Activated CD4-positive, alpha-beta T cell treated with anti-CD3 and anti-CD28 coated beads for 48 hours (primary cell): ENCODE measurements at regions not wholly inside any gene's neighbourhood (a gene's known extent, or its start where the extent isn't known, plus 50 kb on each side); places are given as distances from the start of the nearest gene placed in this dataset.

Experiments used
- DNase-seq: peaks from one replicate; pipeline ENCODE4 v3.0.0-alpha.2; 2020

DNA sequence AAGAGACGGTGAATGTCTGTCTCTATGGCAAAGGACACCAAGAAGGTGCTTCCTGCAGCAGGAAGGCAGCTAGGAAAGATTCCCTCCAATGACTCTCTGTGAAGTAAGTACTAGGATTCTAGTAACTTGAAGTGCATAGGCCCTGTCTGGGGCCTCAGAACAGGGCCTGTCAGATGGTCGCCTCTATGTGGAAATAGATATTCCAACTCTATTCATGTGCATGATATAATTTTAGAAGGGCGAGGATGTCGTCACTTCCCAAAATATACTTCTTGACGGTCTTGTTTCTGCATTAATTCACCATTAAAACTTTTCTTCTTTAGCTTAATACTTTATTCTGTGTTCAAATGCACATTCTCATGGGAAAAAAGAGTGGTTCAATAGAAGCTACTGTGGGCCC, 167.0 kb downstream of the TLE3 start:
- DNase-seq, result no peak

DNA sequence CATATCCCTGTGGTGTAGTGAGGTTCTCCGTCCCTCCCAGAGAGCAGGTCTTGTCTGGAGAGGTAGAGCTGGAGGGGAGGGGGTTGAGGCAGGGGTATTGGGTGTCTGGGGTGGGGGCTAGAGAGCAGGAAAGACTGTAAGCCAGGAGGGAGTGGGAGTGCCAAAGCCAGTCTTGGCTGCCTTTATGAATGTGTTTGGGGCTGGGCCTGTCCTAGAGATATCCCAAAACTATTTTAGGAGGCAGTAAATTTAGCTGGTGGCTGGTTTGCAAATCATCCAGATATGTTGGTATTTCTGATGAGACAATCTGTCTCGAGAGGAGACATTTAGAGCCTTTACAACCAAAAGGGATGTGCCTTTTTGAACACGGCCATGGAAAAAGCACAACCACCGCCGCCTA, 166.6 kb downstream of the TLE3 start:
- DNase-seq, result no peak

DNA sequence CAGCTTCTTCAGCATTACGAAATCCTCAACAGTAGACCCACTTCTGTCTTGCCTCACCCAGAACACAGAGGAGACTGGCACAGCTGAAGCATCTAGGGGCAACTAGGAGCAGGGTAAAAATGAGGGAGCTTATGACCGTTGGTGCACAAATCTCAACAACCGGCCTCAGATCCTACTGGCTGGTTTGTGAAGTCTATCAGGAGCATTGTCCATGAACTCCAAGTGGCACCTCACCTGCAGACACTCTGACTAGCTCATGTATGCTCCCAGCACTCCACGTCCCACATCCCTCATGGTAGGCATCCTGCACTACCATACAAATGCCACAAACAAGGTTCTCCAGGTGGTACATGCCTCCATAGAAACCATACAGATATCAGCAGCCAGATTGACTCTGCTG, 163.1 kb downstream of the TLE3 start:
- no peak for DNase-seq

DNA sequence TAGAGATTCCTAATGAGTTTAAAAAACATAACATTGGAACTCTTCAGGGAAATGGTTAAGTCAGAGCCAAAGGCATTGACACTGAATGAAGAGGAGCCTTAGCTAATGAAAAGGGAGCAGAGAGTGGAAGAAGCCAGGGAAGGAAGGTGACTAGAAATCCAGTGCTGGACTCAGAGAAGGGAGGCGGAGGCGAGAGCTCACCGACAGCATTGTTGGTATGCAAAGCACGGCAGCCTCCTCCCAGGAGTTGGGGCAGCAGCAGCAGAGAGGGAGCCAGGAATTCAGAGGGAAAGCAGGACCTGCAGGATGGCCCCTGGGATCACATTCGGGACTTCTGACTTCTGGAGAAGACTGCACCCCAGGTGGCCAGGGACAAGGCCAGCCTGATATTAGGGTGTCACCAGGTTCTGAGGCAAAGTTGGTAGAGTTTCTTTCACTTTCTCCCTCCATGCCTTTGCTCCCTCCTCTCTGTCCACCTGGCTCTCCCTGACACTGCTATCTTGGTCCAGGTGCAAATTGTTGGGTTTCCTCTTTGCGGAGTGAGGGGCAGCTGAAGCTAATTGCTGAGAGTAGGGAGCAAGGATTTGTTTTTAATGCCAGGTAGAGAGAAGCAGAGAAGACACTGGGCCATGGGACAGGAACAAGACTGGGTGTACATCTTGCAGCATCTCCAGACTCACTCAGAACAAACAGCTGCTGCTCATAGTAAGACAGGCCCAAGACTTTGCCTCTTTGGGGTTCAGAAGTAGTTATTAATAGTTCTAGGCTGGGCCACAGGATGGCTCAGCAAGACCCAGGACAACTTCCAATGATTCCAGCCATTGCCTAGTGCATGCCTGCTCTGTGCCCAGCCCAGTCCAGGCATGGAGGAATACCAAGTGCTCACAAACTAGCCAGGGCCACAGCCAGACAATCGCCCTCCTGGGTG, 157.9 kb downstream of the TLE3 start:
- no peak for DNase-seq

DNA sequence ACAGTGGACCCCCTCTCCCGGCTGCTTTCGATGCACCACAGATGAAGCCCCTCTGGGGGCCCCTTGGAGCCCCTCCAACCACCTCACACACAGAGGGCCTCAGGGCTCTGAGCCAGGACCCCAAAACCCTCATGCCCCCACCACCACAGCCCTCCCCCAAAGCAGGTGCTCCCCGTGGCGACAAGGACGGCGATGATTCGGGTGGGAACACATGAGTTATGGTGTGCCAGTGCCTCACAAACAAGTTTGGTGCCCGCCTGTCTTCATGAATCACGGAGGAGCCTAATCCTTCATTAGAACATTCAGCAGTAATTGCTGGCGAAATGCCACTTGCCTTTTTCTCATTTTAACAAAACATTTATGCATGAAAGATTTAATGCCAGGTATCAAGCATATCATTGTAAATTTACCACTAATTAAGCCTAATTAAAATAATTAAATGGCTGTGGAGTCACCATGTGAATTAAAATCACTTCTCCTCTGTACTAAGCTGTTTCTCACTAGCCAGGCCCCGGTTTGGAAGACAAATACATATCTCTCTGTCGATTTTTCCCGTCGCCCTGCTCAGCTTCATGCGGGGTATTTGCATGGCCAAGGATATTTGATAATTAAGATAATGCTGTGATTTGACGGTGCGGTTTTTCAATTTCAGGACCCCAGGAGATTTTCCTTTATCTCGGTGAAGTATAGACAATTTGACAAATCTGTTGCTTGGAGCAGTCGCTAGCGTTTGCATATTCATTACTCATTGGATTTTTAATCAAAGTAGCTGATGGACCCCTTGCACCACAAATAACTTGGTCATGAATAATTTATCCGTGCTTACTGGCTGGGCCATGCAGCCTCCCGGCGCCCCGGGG, 157.0 kb downstream of the TLE3 start:
- DNase-seq, result no peak

DNA sequence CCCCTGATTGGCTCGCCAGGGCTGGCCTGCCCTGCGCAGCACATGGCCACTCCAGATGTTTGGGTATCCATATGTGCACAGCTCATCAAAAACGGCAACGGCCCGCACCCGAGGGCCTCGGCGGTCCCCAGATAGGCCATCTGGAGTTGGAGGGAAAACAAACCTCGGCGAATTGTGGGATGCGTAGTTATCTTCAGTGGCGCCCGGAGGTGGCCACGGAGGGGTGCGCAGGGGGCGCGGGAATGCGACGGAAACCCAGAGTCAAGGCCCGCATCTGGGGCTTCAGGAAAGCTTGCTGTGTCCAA, 156.5 kb downstream of the TLE3 start:
- no peak for DNase-seq

DNA sequence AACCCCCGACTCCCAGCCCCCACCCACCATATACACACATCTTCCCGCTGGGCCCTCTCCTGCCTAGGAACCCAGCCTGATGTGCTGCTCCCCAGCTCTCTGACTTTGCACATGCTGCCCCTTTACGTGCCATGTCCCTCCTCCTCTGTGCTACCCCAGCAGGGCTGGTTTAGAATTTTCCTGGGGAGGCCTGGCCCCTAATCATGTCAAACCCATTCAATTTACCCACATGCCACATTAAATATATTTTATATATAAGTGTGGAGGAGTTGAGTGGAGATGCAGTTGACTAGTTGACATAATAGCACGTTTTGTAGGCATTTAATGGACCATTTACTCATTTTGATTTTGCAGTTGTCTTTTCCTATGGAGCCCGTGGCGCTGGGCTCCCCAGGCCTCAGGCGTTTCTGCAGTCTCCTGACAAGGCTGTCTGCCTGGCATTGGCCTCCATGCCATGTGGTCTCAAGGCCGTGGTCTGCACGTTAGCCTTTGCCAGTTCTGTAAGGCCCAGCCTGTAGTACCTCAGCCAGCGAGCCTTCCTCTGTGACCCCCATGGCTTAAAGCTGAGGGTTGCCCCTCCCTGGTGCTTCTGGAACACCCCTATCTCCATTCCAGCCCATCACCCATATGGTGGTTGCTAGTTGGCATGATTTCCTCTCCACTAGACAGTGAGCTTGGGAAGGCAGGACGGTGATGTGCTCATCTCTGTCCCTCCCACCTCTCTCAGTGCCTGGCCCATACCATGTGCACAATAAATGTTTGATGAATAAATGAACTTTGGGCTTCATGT, 155.8 kb downstream of the TLE3 start:
- no peak for DNase-seq

DNA sequence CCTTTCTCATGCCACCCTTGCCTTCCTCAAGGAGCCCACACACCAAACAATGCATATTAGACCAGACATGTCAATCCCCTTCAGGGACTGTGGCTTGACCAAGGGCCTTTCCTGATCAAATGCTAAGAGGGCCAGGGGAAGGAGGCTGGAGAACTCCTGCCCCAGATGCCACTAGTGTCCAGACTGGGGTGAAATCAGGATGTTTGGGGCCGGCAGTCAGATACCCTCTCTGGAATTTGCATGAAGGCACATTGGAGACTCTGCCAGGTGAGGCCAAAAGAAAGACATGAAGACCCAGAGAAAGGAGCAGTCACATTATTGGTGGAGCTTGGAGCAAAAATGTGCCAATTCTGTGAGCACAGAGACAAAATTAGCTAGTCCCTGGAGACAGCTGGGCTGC, 154.1 kb downstream of the TLE3 start:
- DNase-seq, result no peak

DNA sequence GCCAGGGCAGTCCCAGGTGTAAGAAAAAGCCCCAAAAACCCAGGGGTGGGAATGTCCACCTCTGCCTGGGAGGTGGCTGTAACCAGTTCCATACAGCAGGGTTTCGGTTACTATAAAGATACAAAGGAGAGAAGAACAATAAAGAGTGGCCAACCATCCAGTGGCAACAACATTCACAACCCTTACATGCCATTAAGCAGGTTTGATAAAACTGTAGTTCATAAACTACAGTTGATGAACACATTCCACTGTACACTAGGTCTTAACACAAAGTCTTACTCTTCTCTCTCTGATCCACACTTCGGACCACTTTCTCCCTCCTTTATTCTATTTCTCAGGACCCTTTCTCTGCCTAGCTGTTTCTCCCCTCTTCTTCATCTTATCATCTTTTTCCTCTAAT, 152.0 kb downstream of the TLE3 start:
- no peak for DNase-seq

DNA sequence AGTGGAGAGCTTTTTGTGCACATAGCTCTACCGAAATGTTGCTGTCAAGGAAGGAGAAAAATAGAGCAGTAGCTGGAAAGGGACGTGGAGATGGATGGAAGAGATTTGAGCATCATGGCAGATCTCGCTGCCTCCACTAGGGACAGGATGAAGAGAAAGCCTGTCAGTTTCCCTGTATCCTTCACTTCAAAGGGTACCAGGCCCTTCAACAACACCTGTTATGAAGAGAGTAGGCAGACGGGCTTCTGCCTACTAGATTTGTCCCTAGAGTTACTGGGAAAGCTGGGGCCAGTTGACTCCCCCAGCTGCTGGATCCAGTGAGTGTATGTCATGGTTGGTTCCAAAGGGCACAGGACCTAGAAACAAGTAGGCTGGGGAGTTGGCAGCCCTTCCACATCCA, 150.8 kb downstream of the TLE3 start:
- no peak for DNase-seq

DNA sequence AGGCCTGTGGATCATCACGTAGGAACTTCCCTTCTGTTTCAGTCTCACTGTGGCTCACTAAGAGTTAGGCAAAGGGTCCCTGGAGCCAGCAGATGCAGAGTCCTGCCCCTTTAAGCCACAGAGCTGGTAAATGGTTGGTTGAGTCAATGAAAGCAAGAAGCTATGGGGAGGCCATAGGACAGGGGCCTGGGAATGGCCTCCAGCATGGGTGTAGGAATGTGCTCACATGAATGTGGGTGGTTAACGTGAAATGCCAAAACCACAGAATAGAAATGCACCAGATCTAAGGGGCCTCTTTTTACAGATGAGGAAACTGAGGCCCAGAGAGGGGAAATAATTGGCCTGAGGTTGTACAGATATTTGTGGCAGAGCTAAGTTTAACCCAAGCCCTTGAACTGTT, 150.3 kb downstream of the TLE3 start:
- DNase-seq, result no peak

DNA sequence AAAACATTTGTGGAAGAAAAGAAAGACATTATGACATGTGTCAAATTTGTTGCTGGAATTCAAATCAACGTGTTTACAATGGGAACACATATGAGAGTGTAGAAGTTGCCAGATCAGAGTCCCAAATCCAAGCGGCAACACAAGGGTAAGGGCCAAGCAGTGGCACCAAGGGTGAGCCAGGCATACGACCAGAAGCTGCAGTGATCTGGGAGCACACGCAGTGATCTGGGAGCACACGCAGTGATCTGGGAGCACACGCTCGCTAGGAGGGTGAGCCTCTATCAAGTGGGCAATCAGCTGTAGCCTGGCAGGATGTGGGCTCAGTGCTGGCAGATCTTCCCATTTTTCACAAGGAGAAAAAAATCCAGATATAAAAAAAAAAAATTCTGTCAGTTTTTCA, 148.2 kb downstream of the TLE3 start:
- no peak for DNase-seq

DNA sequence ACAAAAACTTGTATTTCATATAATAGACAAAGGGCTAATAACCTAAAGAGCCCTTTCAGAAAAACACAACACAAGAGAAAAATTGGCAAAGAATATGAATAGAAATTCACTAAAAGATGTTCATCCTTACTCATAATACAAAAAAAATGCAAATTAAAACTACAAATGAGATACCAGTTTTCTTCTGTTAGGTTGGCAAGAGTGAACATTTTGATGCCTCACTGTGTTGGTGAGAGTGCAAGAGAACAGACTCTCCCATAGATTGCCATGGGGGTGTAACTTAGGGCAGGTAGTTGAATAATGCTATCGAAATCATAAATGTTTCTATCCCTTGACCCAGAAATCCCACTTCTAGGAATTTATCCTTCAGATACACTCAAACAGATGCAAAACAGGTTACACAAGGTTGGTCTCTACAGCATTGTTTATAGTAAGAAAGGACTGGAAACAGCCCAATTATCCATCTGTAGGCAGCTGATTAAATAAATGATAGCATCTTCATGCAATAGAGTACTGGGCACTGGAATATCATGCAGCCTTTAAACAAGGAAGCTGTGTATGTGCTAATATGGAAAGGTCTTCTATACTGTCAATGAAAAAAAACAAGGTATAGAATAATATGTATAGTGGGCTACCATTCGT, 146.3 kb downstream of the TLE3 start:
- no peak for DNase-seq

DNA sequence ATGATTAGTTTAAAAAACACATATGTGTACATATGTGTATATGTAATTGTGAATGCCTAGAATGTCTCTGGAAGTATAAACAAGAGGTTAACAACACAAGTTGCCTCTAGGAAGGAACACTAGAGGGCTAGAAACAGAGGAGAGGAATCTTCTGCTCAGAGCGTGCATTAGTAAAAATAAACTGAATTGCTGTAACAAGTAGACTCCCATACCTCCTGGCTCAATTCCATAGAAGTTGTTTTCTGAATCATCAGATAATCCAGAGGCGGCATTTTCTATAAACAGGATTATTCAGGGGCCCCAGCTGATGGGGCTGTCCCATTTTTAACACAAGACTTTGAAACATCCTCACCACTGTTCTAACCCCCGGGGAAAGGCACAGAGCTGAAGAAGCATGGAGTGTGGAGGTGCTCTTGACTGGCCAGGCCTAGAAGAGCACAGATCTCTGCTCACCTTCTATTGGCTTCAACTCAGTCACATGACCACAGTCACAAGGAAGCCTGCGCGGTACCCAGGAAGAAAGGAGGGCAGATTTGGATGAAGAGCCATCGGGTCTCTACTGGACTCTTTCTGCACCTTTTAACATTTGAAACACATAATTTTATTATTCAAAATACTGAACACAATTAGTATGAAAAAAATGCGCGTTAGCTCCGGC, 145.7 kb downstream of the TLE3 start:
- DNase-seq, result no peak

DNA sequence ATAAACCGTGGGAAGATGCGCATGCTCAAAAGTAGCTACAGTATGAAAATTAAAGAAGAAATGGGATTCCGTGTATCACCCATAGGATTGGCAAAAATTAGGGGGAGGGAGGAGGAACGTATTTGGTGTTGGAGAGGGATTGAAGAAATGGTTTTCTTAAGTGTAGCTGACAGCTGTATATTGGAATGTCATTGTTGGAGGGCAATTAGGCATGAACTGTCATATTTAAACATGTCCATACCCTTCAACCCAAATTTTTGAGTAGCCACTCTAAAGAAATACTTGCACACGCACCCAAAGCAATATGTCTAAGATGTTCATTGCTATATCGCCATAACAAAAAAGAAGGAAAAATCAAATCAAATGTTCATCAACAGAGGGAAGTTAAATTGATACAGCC, 144.7 kb downstream of the TLE3 start:
- DNase-seq, result no peak

DNA sequence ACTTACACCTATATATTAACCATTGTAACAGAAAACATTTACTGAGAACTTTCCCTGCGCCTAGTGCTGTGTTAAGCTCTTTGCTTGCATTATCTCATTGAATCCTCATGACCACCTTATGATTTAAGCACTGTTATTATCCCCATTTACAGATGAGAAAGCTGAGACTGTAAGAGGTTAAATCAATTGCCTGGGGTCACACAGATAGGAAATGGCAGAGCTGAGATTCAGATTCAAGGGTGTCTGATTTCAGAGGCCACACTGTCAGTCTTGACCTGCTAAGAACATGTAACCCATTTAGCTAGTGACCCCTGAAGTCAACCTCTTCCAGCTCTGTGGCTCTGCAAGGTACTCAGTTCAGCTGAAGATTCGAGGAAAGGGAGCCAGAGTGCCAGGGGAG, 143.9 kb downstream of the TLE3 start:
- DNase-seq, result no peak

DNA sequence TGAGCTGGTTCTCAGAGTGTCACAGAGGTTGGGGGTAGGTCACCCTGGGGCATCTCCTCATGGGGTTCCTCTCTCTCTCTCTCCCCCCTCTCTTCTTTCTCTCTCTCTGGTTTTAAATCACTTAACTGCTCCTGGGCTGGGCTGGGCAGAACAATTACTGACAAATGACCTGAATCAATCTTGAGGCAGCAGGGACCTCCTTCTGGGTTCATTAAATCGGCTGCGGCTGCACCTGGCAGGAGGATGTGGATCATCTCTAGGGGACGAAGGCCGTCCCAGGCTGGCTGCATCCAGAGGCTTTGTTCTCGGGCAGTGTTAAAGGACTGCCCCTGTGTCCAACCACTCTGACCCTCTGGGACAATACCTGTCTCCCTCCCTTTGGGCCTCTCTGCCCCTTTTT, 143.1 kb downstream of the TLE3 start:
- no peak for DNase-seq

DNA sequence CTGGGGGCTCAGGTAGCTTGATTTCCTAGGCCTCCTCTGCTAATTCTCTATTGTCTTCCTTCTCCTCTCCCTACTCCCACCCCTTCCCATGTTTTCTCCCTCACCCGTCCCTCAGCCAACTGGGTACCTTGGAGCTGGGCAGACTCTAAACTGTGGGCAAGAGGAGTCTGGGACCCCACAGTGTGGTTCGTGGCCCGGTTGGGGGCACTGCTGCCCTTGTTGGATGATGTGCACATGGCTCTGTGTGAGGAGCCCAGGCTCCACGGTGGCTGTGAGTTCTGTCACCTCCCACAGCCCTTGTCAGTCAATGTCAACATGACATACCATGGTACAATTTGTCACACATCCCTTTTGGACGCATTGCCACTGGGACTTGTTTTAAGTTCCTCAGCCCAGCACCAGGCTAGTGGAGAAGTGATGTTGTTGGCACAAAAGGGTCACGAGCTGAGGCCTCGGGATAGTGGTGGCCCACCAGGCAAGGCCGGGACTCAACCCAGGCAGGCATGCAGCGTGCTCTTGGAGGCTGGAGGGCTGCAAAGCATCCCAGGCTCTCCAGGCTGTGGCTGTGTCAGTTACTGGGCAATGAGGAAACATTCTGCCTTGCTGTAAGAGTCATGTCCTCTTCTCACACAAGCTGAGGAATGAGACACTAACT, 142.3 kb downstream of the TLE3 start:
- no peak for DNase-seq

DNA sequence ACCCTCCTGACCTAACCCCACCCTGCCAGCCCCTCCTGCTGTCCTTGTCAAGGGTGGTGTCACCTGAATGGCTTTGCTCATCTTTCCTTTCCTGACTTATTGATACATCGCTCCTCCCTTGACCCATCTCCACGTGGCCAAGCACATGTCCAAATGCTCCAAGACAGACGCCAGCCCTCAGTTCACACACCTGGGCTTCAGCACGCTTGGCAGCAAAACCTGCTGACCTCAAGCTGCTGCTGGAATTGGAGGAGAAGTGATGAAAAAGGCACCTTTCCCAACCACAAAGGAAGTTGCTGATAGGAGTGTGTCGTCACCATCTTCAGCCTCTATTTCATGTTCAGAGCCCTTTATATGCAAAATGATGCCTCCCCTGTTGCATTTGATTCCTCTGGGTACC, 141.3 kb downstream of the TLE3 start:
- no peak for DNase-seq

DNA sequence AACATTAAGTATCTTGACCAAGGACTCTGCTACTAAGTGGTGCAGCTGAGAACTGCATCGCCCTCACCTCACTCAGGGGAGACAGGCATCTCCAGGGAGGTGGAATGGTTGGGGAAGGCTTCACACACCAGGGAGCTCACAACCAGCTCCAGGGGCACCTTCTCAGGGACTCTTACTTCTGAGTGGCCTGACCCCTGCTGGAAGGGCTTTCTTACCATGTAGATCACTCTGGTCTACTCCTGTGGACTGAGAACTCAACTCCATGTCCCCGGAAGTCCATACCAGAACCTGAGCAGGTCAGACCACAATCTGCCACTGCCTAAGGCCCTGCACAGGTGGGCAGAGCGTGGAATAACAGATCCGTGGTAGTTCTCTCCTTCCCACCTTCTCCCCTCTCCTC, 140.5 kb downstream of the TLE3 start:
- DNase-seq, result no peak

DNA sequence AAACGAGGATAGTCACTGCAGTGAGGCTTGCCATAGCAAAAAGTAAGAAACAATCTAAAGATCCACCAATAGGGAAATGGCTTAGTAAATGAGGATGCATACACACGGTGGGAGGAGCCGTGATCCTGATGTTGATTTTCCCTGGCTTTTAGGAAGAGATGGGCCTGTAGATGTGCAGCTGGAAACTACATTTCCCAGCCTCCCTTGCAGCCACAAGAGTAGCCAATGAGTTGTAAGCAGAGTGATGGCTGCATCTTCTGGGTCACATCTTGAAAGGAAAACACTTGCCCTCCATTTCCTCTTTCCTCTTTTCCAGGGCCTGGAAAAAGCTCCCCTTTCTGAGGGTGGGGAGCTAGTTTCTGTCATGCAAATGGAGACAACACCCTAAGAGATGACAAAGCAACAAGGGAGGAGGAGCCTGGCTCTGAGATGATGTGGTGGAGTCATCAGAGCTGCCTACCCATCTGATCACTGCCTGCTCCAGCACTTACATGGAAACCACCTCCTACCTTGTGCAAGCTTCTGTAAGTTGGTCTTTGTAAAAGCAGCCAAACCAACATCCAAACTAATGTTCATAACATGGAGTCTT, 139.1 kb downstream of the TLE3 start:
- no peak for DNase-seq

DNA sequence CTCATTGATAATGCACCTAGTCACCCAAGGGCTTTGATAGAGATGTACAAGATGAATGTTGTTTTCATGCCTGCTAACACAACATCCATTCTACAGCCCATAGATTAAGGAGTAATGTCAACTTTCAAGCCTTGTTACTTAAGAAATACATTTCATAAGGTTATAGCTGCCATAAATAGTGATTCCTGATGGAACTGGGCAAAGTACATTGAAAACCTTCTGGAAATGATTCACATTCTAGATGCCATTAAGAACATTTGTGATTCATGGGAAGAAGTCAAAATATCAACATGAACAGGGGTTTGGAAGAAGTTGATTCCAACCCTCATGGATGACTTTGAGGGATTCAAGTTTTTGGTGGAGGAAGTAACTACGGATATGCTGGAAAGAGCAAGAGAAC, 135.2 kb downstream of the TLE3 start:
- DNase-seq, result no peak
